GM12892 (cell line): ENCODE measurements at regions not wholly inside any gene's neighbourhood (a gene's known extent, or its start where the extent isn't known, plus 50 kb on each side); places are given as distances from the start of the nearest gene placed in this dataset.

Experiments used
- POLR2A ChIP-seq: IDR thresholded peaks from 2 replicates; pipeline ENCODE4 v1.6.1; 2011; ENCODE audit warnings: low read depth, low read length, control low read depth
- TAF1 ChIP-seq: IDR thresholded peaks from 2 replicates; pipeline ENCODE4 v1.6.1; 2011; ENCODE audit warnings: low read depth, mild to moderate bottlenecking, control low read depth, low read length, borderline replicate concordance

- TF ChIP-seq TAF1 (no peak), POLR2A (no peak)
Measured at GRCh38 chr18:41594582-41594981, 360.5 kb upstream of the PIK3C3 start.
